GM21390 (cell line): ENCODE measurements at regions not wholly inside any gene's neighbourhood (a gene's known extent, or its start where the extent isn't known, plus 50 kb on each side); places are given as distances from the start of the nearest gene placed in this dataset.
"Not testable (repeated sequence)": the region's sequence is repeated elsewhere in the genome, so short reads cannot be mapped to it uniquely, and the experiment has no call there.

Experiments used
- ATAC-seq: cut with Tn5 transposase; IDR thresholded peaks from one replicate; pipeline ENCODE4 v1.9.1; 2021; ENCODE audit not compliant: unreplicated experiment

GRCh38 chr17:71446645-71447437, 674.0 kb upstream of the SOX9 start:
- no peak for ATAC-seq

- no peak for ATAC-seq
Measured at GRCh38 chr17:71447644-71448043, 673.2 kb upstream of the SOX9 start.

- ATAC-seq, result not testable (repeated sequence)
Measured at GRCh38 chr17:71450657-71451056, 670.2 kb upstream of the SOX9 start.

- ATAC-seq, result no peak
Measured at GRCh38 chr17:71453876-71454422, 666.9 kb upstream of the SOX9 start.

- ATAC-seq, result no peak
Measured at GRCh38 chr17:71455219-71455618, 665.6 kb upstream of the SOX9 start.

- no peak for ATAC-seq
Measured at GRCh38 chr17:71458322-71458721, 662.5 kb upstream of the SOX9 start.

GRCh38 chr17:71460943-71461342, 659.9 kb upstream of the SOX9 start:
- no peak for ATAC-seq

GRCh38 chr17:71461498-71462169, 659.2 kb upstream of the SOX9 start:
- ATAC-seq, result no peak

GRCh38 chr17:71464241-71464640, 656.6 kb upstream of the SOX9 start:
- ATAC-seq, result no peak

- ATAC-seq, result no peak
Measured at GRCh38 chr17:71464751-71465150, 656.1 kb upstream of the SOX9 start.

GRCh38 chr17:71467719-71468118, 653.1 kb upstream of the SOX9 start:
- no peak for ATAC-seq

- ATAC-seq, result no peak
Measured at GRCh38 chr17:71470062-71470461, 650.8 kb upstream of the SOX9 start.

GRCh38 chr17:71472809-71473789, 647.7 kb upstream of the SOX9 start:
- ATAC-seq, result peak; percentile 61

- ATAC-seq, result no peak
Measured at GRCh38 chr17:71477356-71477755, 643.5 kb upstream of the SOX9 start.

- ATAC-seq, result no peak
Measured at GRCh38 chr17:71480099-71480498, 640.7 kb upstream of the SOX9 start.

GRCh38 chr17:71482625-71483024, 638.2 kb upstream of the SOX9 start:
- no peak for ATAC-seq

GRCh38 chr17:71484546-71484945, 636.3 kb upstream of the SOX9 start:
- ATAC-seq, result no peak

GRCh38 chr17:71485426-71485825, 635.4 kb upstream of the SOX9 start:
- no peak for ATAC-seq

- ATAC-seq, result no peak
Measured at GRCh38 chr17:71486261-71486660, 634.6 kb upstream of the SOX9 start.

GRCh38 chr17:71488851-71489250, 632.0 kb upstream of the SOX9 start:
- no peak for ATAC-seq
